Activated gamma-delta T cell treated with Interleukin-2 at 50 U/mL for 16 hours (primary cell): ENCODE measurements at regions not wholly inside any gene's neighbourhood (a gene's known extent, or its start where the extent isn't known, plus 50 kb on each side); places are given as distances from the start of the nearest gene placed in this dataset.
"Not testable (repeated sequence)": the region's sequence is repeated elsewhere in the genome, so short reads cannot be mapped to it uniquely, and the experiment has no call there.

Source experiments
- DNase-seq: peaks from one replicate; pipeline ENCODE4 v3.0.0-alpha.2; 2020

- DNase-seq: not testable (repeated sequence)
Measured at GRCh38 chr10:38364073-38364472, 269.9 kb downstream of the ZNF37A start.

DNA sequence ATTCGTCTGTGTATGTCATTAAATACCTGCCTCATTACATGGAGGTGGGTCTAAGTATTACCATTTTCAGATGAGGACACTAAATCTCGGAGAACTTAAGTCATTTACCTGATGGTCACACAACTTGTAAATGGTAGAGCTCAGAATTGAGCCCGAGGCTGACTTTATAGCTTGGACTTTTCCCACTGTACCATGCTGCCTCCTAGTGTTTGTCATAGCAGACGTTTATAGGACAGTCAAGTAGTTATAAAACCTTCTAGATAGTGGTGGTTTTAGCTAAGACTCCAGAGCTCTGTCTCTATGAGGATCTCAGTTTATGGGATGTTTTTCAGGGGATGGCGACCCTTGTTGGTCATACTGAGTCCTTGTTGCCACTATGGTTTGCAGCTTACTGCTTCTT is 271.8 kb downstream of the ZNF37A start:
- DNase-seq: not testable (repeated sequence)

GRCh38 chr10:38383800-38384199 is 289.7 kb downstream of the ZNF37A start:
- DNase-seq: not testable (repeated sequence)

DNA sequence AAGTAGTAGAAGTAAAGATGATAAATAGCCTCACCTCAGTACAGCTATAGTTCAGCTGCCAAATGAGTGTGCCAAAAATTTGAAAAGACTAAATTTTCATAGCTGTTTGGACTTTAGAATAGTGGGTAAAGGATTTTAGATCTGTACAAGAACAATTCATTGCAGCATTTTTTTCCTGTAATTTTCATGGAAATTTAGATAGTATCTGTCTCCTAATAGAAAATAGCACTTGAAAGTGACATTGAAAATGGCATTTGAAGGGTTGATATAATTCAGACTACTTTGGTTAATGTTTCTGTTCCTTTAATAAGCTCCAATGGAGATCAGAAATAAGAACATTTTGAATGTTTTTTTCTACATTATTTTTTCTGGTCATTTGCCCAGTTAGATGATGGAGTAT is 292.7 kb downstream of the ZNF37A start:
- not testable (repeated sequence) for DNase-seq

- peak; percentile 10 for DNase-seq
Measured at GRCh38 chr10:38390725-38391124, 296.6 kb downstream of the ZNF37A start.

- DNase-seq: not testable (repeated sequence)
Measured at GRCh38 chr10:38395465-38395864, 301.3 kb downstream of the ZNF37A start.

- not testable (repeated sequence) for DNase-seq
Measured at GRCh38 chr10:38396178-38396954, 302.2 kb downstream of the ZNF37A start.

DNA sequence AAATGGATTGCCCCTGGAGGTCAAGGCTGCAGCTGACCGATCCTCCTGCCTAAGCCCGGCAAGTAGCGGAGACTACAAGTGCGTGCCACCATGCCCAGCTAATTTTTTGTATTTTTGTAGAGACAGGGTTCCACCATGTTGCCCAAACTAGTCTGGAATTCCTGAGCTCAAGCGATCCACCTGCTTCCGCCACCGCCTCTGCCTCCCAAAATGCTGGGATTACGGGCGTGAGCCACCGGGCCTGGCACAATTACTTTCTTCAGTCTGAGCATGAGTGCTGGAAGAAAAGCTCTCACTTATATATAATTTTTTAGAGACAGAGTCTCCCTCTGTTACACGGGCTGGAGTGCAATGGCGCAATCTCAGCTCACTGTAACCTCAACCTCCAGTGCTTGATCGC is 307.4 kb downstream of the ZNF37A start:
- DNase-seq: not testable (repeated sequence)

- peak; percentile 86 for DNase-seq
Measured at GRCh38 chr10:38402442-38403346, 308.6 kb downstream of the ZNF37A start.

GRCh38 chr10:38403347-38404117 is 309.4 kb downstream of the ZNF37A start:
- DNase-seq: not testable (repeated sequence)

DNA sequence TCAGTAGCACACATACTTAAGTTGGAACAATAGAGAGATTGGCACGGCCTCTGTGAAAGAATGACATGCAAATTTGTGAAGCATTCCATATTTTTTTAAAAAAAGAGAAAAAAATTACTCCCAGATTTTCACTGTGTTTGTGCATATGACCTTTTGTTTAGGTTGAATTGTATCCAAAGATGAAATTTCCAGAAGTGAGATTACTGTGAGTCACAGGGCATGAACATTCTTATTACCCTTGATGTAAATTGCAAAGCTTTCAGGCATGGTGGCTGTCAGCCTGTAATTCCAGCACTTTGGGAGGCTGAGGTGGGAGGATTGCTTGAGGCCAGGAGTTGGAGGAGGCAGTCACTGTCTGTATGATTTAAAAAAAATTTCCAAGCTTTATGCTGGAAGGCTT is 329.5 kb downstream of the ZNF37A start:
- DNase-seq: not testable (repeated sequence)

GRCh38 chr10:38430242-38430641 is 336.1 kb downstream of the ZNF37A start:
- not testable (repeated sequence) for DNase-seq

DNA sequence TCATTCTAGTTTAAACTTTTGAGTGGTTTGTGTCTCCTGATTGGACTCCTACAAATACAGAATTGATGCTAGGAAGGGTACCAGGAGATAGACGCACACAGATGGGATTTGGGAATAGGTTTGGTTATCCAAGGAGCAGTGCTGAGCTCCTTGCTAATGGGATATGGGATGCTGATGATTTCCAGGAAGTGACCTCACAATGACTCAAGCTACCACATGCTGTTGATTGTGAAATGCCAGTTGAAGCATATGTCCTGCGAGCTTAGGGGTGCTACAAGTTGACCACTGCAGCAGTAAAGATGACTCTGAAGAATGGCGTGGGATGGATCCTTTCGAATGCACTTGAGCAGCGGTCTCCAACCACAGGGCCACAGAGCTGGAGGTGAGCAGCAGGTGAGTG is 343.2 kb downstream of the ZNF37A start:
- DNase-seq: not testable (repeated sequence)

DNA sequence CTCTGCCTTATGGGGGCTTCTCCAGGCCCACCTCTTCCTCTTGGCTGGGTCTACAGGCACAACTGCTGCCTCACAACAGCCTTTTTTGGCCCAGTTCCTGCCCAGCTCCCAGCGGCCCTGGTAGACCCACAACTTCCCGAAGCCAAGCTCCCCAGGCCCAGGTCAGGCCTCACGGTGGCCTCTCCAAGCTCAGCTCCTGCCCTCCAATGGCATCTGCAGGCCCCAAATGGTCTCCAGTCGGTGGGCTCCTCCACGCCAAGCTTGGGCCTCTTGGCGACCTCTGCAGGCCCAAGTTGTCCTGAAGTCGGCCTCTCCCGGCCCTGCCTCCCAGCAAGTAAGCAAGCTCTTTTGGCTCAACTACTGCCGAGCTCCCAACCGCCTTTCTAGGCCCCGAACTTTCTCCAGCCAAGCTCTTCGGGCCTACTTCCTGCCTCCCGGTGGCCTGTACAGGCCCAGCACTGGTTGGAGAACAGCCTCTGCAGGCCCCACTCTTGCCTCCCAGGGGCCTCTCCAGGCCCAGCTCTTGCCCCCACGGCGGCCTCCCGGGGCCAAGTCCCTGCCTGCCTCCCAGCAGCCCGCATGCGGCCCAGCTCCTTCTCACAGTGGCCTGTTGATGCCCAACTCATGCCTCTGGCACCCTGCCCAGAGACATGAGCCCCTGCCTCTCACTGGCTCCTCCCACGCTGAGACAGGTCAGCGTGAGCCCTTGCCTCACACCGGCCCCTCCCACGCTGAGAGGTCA is 354.6 kb downstream of the ZNF37A start:
- DNase-seq: not testable (repeated sequence)

DNA sequence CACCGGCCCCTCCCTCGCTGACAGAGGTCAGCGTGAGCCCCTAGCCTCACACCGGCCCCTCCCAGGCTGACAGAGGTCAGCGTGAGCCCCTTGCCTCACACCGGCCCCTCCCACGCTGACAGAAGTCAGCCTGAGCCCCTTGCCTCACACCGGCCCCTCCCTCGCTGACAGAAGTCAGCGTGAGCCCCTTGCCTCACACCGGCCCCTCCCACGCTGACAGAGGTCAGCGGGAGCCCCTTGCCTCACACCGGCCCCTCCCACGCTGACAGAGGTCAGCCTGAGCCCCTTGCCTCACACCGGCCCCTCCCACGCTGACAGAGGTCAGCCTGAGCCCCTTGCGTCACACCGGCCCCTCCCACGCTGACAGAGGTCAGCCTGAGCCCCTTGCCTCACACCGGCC is 355.5 kb downstream of the ZNF37A start:
- DNase-seq: not testable (repeated sequence)

DNA sequence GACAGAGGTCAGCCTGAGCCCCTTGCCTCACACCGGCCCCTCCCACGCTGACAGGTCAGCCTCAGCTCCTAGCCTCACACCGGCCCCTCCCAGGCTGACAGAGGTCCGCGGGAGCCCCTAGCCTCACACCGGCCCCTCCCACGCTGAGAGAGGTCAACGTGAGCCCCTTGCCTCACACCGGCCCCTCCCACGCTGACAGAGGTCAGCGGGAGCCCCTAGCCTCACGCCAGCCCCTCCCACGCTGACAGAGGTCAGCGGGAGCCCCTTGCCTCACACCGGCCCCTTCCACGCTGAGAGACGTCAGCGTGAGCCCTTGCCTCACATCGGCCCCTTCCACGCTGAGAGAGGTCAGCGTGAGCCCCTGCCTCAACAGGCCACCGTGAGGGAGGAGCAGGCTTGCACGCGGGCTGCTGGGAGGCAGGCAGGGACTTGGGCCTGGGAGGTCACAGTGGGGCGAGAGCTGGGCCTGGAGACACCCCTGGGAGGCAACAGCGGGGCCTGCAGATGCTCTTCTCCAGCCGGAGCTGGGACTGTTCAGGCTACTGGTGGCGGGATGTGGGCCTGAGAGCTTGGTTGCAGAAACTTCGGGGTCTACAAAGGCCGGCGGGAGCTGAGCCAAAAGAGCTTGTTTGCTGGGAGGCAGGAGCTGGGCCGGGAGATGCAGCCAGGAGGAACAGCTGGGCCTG is 356.4 kb downstream of the ZNF37A start:
- DNase-seq: not testable (repeated sequence)

GRCh38 chr10:38451306-38451967 is 357.3 kb downstream of the ZNF37A start:
- not testable (repeated sequence) for DNase-seq
